IPS DF 4.7 (cell line): ENCODE measurements at regions not wholly inside any gene's neighbourhood (a gene's known extent, or its start where the extent isn't known, plus 50 kb on each side); places are given as distances from the start of the nearest gene placed in this dataset.
"Not testable (repeated sequence)": the region's sequence is repeated elsewhere in the genome, so short reads cannot be mapped to it uniquely, and the experiment has no call there.

ENCODE experiments used
- DNase-seq: peaks from one replicate; pipeline ENCODE4 v3.0.0-alpha.2; 2013; ENCODE audit warnings: low spot score; ENCODE audit errors: extremely low read depth

DNA sequence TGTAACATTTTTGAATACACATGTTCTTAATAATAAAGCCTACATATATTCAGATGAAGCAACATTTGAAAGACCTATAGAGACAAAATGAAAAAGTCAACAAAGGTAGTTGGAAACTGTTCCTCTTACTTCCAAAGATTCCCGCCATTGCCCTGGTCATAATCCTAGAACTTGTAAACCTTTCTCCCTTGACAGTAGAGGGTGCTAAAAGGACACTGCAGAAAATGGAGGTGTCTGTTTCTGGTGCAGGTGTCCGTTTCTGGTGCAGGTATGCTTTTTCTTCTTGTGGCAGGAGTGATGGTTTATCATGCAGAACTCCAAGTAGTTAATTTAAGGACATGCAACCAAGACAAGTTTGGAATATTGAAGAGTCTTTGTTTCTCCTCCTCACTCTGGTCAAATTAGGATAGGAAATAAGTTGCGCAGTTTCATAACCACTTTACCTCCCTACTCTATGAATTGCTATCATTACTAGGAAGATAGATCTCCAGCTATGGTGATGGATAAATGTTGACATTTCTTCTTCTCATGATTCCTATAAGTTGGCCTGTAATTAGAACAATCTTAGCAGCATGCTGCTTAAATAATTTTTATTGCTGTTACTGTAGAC is 56.0 kb upstream of the FAM174A start:
- no peak for DNase-seq

DNA sequence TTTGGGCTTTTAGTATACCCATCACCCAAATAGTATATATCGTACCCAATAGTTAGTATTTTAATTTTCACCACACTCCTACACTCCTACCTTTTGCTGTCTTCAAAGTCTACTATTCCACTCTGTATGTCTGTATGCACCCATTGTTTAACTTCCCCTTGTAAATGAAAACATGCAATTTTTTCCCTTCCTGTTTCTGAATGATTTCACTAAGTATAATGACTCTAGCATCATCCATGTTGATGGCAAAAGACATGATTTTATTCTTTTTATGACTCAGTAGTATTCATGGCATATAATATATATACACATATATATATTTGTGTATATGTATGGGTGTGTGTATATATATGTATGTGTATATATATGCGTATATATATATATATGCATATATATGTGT is 63.1 kb upstream of the FAM174A start:
- DNase-seq: no peak

DNA sequence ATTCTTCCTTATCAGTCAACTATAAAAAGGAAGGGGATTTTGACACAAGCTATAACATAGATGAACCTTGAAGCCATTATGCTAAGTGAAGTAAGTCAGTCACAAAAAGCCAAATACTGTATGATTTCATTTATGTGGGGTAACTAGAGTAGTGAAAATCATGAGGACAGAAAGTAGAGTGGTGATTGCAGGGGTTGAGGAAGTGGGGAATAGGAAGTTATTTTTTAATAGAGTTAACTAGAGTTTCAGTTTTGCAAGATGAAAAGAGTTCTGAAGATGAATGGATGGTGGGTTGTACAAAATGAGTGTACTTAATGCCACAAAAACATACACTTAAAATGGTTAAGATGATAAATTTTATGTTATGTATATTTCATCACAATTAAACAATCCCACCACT is 65.4 kb upstream of the FAM174A start:
- DNase-seq: no peak

DNA sequence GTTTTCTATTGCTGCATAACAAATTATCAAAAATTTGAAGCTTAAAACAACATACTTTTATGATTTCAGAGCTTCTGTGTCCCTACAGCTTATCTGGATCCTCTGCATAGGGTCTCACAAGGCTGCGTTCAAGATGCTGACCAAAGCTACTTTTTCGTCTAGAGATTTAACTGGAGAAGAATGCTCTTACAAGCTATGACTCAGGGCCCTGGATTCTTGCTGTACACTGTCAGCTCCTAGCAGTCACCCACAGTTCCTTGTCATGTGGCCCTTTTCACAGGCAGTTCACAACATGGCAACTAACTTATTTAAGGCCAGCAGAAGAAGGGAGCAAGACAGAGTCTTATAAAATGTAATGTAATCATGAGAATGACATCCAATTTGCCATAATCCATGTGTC is 70.8 kb upstream of the FAM174A start:
- no peak for DNase-seq

DNA sequence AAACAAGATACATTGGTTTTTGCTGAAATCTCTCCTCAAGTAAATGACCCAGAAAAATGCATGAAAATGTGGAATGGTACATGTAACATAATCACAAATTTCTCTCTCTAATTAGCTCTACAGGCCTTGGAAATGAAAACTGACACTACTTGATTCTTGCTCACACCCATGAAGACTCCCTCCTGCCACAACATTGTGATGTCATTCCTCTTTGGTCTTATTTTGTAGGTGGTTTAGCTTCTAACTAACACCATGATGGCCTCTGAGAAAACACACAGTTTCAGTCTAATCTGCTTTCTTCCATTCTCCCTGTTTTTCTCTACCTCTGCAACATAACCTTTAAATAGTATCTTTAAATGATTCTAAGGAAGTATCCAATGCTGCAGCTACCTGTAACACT is 78.6 kb upstream of the FAM174A start:
- no peak for DNase-seq

DNA sequence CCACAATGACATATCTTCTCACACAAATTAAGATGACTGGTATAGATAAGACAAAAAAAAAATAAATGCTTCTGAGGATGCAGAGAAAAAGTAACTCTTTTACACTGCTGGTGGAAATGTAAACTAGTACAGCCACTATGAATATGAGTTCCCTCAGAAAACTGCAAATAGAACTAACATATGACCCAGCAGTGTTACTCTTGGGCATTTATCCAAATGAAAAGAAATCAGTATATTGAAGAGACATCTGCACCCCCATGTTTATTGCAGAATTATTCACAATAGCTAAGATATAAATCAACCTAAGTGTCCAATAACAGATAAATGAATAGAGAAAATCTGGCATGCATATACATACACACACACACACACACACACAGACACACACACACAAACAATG is 83.0 kb upstream of the FAM174A start:
- DNase-seq: no peak

DNA sequence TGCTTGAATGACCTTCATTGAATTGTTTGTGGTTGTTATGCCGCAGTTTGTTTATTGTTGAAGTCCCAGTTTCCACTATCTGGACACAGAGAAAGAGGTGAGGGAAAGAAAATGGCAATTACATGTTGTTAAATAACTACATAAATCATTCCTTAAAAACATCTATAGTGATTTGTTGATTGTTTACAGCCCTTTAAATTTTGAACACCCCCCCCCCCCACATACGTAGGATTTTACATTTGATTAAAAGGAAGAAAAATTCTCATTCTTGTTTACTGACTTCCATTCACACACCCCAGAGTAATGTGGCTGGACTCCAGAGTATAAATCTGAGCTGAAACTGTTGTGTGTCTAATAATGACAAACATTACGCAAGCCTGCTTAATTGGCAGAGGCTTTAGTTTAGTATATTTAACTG is 87.1 kb upstream of the FAM174A start:
- DNase-seq: no peak

DNA sequence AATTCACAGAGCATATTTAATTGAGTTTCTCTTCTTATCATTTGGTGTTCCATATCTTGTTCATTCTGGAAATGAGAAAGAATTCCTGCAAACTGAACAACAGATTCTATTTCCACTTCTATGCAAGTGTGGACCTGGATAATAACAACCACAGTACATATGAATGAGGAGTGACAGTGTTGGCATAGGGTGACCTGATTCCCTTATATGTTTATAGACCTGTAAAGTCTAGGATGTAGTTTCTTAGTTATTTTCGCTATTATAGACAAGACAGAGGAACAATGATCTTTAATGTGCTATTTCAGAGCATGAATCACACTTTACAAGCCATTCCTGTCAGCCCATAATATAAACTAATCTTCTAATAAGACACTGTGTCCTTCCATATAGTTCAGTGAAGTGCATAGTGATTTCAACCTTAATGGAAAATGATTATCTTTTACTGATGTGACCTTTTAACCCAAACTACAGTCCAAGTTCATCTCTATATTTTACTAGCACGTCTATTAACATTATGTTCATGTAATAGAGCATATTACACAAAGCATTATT is 88.2 kb upstream of the FAM174A start:
- DNase-seq: no peak

DNA sequence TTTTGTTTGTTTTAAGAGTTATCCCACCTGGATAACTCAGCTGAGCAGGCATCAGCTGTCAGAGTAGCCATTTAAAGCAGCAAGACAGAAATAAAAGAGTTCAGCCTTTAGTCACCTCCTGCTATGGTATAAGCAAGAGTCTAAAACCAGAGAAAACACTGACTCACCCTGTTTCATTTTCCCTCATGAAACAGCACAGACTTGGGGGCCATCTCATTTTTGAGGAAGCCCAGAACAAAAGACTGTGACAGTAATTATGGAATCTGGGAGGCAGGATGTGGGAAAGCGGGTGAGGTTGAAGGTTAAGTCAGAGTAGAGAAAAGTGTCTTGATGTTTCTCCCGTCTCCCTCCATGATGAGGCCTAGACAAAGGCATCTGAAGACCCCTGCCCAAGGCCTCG is 90.2 kb upstream of the FAM174A start:
- DNase-seq: no peak

DNA sequence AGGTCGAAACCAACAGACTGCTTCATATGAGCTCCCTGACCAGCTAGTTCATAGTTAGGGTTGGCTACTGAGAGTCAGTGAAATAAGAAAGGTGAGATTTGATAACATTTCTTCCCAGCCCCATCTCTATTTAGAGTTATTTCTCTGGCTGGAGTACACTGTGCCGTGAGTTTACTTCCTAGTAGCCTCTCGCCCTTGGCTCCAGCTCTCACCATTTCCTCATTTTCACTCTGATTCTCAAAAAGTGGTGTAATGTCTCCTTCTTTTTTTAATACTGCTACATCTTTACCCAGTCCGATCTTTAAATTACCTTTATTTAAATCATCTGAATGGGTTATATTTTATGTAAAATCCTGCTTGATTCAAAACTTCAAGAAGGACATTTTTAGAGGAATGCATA is 100.4 kb upstream of the FAM174A start:
- DNase-seq: no peak

DNA sequence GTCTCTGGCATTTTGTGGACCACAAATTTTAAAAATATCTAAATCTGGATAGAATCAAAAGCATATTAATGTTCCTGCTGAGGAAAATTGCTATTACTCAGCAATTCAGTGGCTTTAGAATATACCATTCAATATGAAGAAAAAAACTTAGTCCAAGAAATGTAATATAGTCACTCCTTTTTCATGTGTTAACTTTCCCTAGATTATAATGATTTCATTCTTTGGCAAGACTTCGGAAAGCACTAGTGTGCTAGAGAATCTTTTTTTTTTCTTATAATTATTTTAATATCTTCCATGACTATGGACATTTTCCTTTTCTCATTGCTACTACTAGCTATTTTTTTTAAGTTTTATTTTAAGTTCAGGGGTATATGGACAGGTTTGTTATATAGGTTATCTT is 102.4 kb upstream of the FAM174A start:
- no peak for DNase-seq

DNA sequence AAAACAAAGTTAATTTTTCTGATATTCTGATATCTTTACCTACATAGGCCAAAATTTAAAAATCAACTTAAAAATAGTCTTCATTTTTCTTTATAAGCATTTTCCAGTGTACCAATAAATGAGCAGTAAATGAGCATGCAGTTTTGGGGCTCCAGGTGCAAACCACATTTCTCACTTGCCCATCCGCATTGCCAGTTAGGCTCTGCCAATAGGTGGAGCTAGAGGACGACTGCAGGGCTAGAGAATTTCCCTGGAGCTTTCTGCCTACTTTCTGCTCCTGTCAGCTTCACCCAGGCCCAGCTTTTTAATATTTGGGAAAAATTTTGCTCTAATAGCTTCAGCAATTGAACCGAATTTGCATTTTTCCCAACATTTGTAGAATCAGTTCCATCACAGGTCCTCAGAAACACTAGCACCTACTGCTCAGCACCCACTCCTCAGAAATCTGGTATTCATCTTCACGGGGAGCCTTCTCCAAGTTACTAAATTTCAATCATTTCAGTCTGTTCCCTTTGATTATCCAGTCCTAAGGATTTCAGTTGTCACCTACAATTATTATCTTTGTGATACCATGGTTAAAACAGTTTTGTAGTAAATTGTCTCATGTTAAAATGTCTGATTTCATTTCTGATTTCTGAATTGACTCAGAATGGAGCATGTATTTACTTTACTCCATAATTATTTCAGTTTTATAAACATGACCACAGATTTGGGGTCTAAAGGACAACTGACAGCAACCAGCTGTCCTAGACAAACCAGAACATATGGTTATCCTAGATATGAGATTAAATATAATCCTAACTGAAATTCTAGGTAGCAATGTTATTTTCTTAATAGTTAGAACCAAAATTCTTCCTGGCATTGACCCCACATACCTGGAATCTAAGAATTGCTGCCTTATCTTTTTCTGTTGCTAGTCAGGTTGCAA is 104.6 kb upstream of the FAM174A start:
- peak; percentile 16 for DNase-seq

DNA sequence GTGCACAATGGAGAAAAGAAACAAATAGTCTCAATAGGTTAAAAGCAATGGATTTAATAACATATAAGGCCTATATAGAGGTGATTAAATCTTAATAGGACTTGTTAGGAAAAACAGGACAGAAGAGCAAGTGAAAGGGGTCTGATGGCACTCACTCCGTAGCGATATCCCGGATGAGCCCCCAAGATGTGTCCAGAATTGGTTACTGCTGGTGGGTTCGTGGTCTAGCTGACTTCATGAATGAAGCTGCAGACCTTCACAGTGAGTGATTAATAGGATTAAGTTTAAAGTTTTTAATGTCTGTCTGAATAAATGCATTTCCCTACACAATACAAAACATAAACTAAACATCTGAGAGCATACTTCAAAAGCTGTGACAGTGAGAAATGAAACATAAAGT is 110.4 kb upstream of the FAM174A start:
- DNase-seq: no peak

DNA sequence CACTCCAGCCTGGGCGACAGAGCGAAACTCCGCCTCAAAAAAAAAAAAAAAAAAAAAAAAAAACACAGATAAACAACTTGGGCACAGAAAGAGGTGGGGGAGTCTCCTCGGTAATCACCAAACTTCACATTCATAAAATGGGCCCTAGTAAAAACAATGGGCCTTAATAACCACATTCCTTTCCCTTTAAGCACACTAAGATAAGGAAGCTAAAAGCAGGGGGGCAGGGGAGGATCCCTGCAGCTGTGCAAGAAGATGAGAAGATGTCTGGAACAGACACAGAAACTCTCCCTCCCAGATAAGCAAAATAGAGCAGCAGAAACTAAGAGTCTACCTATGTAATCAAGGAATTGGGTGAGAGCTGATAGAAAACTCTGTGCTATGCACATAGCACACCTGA is 111.2 kb upstream of the FAM174A start:
- DNase-seq: no peak

DNA sequence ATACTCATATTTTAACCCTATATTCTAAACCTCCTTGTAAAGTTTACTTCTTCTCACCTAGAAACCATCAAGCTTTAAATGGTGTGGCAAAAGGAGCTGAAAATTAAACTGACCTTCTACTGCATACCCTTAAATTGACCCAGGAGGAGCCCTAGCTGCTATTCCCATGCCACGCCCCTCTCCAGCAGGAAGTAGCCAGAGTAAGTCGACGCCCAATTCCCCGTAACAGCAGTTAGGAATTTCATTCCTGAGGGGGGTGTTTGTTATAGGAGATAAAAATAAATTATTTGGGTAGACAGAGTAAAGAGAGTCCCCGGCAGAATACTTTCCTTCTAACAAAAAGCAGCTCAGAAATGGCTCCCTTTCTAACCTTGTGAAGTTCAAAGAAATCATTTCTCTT is 111.8 kb upstream of the FAM174A start:
- DNase-seq: no peak

DNA sequence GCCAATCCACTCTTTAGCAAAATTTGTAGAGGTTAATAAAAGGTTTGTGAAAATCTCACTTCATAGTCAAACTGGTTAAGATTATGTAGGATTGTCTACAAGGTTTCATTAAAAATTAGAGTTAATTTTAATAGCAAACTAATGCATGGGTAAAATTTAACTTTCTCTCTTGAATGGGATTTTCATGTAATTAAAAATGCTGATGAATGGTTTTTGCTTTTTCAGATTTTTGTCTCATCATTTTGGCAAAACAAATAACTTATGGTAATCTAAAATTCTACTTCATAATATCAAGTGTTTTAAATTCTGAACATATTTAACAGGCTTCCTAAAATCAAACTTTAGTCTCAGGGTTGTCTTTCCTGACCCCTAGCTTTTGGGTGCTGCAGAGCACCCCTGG is 113.8 kb upstream of the FAM174A start:
- no peak for DNase-seq

DNA sequence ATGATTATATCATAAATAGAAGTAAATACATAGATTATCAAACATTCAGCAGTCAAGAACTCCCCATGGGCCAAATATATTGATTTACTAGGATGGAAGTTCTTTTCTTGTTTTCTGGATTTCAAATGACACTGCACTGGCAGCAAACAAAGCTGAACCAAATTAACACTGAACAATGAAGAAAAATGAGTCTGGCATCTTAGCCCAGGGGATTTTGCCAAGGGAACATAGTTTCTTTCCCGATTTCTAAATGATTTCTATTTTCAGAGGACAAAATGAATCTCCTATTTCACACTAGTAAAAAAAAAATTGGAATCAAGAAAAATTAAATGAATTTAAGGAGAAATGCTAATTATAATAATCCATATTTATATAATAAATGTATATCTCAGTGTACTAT is 116.9 kb upstream of the FAM174A start:
- DNase-seq: no peak

DNA sequence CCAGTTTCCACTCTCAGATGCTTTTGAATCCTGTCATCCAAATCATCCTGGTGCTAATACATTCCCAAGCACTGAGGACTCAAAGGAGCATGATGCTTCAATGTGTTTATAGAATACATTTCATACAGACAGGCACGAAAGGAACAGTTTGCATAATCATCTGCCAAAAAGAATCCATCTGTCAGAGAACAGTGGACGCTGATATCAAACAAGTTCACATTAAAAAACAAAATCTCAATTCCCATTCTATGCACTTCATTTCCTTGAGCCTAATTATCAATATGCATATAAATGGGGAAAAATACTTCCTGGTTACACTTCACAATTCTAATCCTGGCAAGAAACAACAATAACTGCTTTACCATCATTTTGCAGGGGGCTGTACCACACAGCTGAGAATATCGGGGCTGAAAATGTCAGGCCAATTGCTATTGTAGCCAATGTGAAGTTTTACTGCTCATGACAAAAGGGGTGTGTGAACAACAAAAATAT is 125.5 kb upstream of the FAM174A start:
- no peak for DNase-seq

DNA sequence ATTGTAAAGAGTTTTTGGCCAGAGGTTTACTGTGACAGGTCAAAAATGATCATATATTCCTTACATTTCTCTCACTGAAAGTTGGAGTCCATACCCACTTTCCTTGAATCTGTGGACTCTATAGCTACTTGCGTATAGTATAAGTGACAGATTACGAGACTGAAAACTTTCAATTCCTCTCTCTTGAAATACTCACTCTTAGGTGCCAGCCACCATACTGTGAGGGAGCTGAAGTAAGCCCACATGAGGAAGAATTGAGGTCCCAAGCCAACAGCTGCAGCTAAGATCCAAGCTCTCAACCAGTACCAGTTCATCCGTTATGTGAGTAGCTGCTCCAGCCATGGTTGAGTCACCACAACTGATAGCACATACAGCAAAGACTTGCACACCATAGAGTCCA is 128.1 kb upstream of the FAM174A start:
- no peak for DNase-seq

DNA sequence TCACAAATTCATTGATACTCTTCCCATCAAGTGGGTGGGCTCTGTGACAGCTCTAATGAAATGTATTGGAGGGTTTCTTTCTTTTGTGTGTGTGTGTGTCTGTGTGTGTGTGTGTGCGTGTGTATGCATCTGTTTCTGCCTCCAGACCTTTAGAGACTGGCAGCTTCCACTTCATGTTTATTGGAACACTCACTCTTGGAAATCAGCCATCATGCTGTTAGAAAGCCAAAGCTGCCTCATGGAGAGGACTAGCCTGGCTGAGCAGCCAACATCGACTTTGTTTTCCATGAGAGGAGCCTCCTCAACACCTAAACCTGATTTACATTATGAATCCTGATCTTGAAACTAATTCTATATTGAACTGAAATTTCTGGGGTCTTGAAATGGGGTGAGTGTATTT is 128.5 kb upstream of the FAM174A start:
- DNase-seq: no peak

DNA sequence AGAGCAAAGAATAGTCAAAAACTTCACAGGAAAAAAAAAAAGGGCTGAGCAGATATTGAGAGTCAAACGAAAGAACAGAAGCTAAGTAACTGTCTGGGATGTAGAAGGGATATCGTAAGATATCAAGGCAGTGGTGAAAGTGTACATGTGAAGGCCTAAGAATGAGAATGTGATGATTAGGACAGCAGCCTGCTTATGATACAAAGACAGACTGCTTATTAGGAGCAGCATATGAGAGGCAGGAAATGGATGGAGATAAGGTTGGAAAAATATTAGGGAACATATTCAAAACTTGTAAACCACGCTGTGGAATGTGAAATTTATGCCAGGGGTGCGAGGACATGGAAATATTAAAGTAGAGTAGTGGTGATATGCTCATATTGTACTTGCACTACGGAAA is 133.1 kb upstream of the FAM174A start:
- DNase-seq: no peak

DNA sequence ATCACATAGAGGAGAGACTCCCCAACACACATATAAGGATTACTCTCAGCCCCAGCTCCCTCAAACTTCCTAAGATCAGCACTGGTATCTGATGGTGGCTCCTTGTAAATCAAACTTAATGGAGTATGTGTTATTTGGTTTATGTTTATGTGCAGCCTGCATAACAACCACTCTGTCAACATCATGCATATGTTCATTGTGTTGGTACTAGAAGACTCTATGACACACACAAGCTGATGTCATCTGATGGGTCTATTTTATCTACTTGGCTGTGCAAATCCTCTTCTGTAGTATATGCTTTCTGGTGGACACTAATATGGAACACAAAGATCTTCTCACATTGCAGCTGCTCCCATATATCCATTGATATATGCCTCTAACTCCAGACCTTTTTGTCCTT is 134.0 kb upstream of the FAM174A start:
- DNase-seq: no peak

DNA sequence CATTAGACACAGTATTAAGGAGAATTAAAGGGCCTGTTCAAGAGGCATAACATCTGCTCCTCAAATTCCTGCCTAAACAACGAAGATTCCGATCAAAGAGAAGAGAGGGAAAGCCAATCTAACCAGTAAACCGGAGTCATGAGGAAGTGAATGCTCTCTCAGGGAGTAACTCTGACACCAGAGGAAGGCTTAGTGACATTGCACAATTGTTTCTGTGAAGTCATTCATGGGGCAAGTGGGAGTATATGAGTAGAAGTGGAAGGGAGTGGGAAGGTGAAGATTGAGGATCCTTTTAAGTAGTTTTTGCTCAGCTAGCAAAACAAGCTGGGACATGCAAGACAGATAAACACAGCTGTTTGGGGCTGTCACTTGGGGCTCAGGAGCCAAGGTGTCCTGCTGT is 136.4 kb upstream of the FAM174A start:
- not testable (repeated sequence) for DNase-seq
